Stimulated activated memory B cell treated with anti-CD40 and anti-IgM and Interleukin-4, amounts not matched to agents 10 μg/mL and 1 μg/mL and 100 μg/mL, for 72 hours (primary cell): ENCODE measurements at regions not wholly inside any gene's neighbourhood (a gene's known extent, or its start where the extent isn't known, plus 50 kb on each side); places are given as distances from the start of the nearest gene placed in this dataset.

Source experiments
- ATAC-seq: fragments of 150-1000 bp; cut with Tn5 transposase; 2 replicates; pipeline ENCODE4 v1.10.0; 2021
- H3K27ac Mint-ChIP-seq: one replicate; pipeline ENCODE4 v1.8.0; 2022; ENCODE audit warnings: mild to moderate bottlenecking, mixed read lengths
- H3K27me3 Mint-ChIP-seq: one replicate; pipeline ENCODE4 v1.8.0; 2022; ENCODE audit warnings: mixed read lengths
- H3K36me3 Mint-ChIP-seq: one replicate; pipeline ENCODE4 v1.8.0; 2022; ENCODE audit warnings: mixed read lengths
- H3K4me1 Mint-ChIP-seq: one replicate; pipeline ENCODE4 v1.8.0; 2022; ENCODE audit warnings: mixed read lengths
- H3K4me3 Mint-ChIP-seq: one replicate; pipeline ENCODE4 v1.8.0; 2022; ENCODE audit warnings: mild to moderate bottlenecking, moderate library complexity, mixed read lengths
- H3K9me3 Mint-ChIP-seq: one replicate; pipeline ENCODE4 v1.8.0; 2022; ENCODE audit warnings: mixed read lengths

DNA sequence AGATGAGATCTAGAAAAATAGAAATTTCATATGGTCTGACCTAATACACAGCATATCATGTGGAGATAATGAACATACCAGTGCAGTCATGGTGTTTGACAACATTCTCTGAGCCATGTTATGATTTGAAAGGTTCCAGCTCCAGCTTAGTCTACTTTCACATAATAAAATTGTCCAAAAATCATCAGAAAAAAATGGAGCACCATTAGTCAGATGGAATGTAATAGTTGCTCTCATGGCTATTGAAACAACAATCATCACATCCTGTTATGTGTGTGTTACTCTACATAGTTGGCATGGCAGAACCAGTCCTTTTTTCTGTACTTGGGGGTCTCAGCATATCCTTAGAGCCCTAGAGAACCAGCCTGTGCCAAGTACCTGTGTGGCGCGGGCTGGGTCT is 678.9 kb upstream of the FANCL start:
- Mint-ChIP-seq H3K9me3 (no peaks in the 10 kb centered on the region), H3K27ac (no peak overlapping the region), H3K4me1 (no peaks in the 10 kb centered on the region), H3K4me3 (no peak overlapping the region), H3K36me3 (no peaks in the 10 kb centered on the region), H3K27me3 (peaks cover 9% of the 10 kb centered on the region)
- no peak for ATAC-seq

GRCh38 chr2:58919316-58919715 is 678.2 kb upstream of the FANCL start:
- Mint-ChIP-seq H3K4me1 (no peaks in the 10 kb centered on the region), H3K36me3 (no peaks in the 10 kb centered on the region), H3K27ac (no peak overlapping the region), H3K27me3 (peaks cover 9% of the 10 kb centered on the region), H3K9me3 (no peaks in the 10 kb centered on the region), H3K4me3 (no peak overlapping the region)
- ATAC-seq = no peak

- Mint-ChIP-seq H3K27ac (no peak overlapping the region), H3K27me3 (peaks cover 7% of the 10 kb centered on the region), H3K36me3 (no peaks in the 10 kb centered on the region), H3K4me1 (no peaks in the 10 kb centered on the region), H3K9me3 (no peaks in the 10 kb centered on the region), H3K4me3 (no peak overlapping the region)
- no peak for ATAC-seq
Observed at GRCh38 chr2:58918141-58918540, 677.0 kb upstream of the FANCL start.

GRCh38 chr2:58917596-58917995 is 676.5 kb upstream of the FANCL start:
- Mint-ChIP-seq H3K9me3 (no peaks in the 10 kb centered on the region), H3K36me3 (no peaks in the 10 kb centered on the region), H3K27me3 (peaks cover 2% of the 10 kb centered on the region), H3K4me3 (no peak overlapping the region), H3K27ac (no peak overlapping the region), H3K4me1 (no peaks in the 10 kb centered on the region)
- ATAC-seq = no peak

DNA sequence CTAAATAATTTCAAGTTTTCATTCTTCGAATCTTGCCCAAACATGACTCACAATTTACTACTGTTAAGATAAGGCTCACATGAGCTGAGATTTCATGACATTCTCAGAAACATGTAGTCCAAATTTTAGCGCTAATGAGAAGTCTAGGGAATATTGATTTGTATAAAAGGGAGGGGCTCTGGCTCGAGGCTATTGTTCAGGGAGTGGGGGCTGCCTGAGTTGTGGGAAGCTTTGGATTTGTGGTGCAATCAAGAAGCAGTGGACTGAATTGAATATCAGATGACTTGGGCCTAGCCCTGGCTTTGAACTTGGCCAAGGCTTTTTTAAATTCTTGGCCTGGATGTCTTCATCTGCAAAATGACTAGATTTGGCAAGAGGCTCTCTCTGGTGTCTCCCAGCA is 674.9 kb upstream of the FANCL start:
- no peak for ATAC-seq
- H3K9me3 Mint-ChIP-seq = no peaks in the 10 kb centered on the region
- no peaks in the 10 kb centered on the region for H3K27me3 Mint-ChIP-seq
- H3K4me3 Mint-ChIP-seq = no peak overlapping the region
- no peak overlapping the region for H3K27ac Mint-ChIP-seq
- no peaks in the 10 kb centered on the region for H3K4me1 Mint-ChIP-seq
- H3K36me3 Mint-ChIP-seq = no peaks in the 10 kb centered on the region

DNA sequence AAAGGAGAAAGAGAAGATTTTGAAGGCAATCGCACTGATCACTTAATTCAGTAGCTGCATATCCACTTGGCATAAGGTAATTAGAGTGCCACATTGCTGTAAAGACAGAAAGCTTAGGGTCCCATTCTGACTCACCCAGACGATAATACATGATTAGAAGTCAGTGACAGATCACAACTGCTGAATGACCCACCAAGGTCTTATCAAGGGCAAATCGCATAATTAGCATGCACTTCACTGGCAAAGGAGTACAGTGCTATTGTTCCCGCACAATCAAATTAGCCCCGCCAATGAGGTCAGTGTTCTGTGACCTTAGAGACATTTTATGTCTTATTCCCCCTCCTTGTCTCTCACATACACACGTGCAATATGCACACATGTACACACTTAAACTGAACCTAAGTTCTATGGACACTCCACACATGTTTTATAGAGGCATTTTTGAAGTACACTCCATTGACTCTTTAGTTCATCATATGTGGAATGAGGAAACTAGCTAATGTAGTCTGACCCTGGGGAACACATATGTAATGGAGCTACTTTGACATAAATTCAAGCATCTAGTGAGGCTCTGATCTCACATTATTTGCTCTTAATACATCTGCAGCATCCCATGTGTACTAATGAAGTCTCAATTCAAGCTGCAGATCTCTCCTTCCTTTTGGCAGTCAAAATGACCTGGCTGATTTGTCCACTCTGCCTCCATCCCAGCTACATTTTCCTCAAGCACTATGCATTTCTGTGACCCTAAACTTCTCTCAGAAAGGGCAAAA is 673.8 kb upstream of the FANCL start:
- no peak overlapping the region for H3K27ac Mint-ChIP-seq
- H3K27me3 Mint-ChIP-seq = no peaks in the 10 kb centered on the region
- no peaks in the 10 kb centered on the region for H3K36me3 Mint-ChIP-seq
- H3K9me3 Mint-ChIP-seq = no peaks in the 10 kb centered on the region
- H3K4me3 Mint-ChIP-seq = no peak overlapping the region
- peak; percentile 9 for ATAC-seq
- H3K4me1 Mint-ChIP-seq = no peaks in the 10 kb centered on the region

GRCh38 chr2:58913082-58913726 is 672.1 kb upstream of the FANCL start:
- Mint-ChIP-seq H3K4me1 (no peaks in the 10 kb centered on the region), H3K9me3 (no peaks in the 10 kb centered on the region), H3K27me3 (no peaks in the 10 kb centered on the region), H3K4me3 (no peak overlapping the region), H3K27ac (no peak overlapping the region), H3K36me3 (no peaks in the 10 kb centered on the region)
- ATAC-seq = no peak

- H3K4me1 Mint-ChIP-seq = no peaks in the 10 kb centered on the region
- H3K4me3 Mint-ChIP-seq = no peak overlapping the region
- no peaks in the 10 kb centered on the region for H3K27me3 Mint-ChIP-seq
- no peaks in the 10 kb centered on the region for H3K36me3 Mint-ChIP-seq
- no peaks in the 10 kb centered on the region for H3K9me3 Mint-ChIP-seq
- H3K27ac Mint-ChIP-seq = no peak overlapping the region
- no peak for ATAC-seq
Observed at GRCh38 chr2:58911877-58912276, 670.8 kb upstream of the FANCL start.

DNA sequence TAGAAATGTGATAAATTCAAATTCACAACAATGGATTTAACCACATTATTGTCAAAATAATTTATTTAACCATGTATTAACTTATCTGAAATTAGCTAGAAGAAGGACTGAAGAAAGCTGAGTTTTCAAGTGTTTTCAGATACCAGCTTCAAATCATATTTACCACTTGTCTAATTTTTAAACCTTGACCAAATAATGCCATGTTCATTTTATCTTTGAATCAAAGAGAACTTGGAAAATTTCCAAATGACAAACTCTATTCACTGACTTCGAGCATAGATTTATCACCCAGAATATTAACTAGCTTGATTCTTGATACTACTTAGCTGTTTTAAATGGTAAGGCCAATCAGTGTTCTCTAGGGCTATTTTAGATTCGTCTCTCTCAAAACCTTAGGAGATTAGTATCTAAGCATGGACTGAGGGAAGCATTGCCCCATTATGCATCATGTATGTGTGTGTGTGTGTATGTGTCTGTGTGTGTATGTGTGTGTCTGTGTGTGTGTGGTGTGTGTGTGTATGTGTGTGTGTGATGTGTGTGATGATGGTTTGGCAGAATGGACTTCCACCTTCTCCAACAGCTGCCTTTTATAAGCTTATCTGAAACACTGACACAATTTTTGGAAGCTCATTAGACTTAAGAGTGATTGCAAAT is 667.5 kb upstream of the FANCL start:
- no peak for ATAC-seq
- no peaks in the 10 kb centered on the region for H3K4me1 Mint-ChIP-seq
- no peaks in the 10 kb centered on the region for H3K36me3 Mint-ChIP-seq
- H3K27me3 Mint-ChIP-seq = peaks cover 10% of the 10 kb centered on the region
- no peak overlapping the region for H3K4me3 Mint-ChIP-seq
- H3K9me3 Mint-ChIP-seq = no peaks in the 10 kb centered on the region
- no peak overlapping the region for H3K27ac Mint-ChIP-seq

DNA sequence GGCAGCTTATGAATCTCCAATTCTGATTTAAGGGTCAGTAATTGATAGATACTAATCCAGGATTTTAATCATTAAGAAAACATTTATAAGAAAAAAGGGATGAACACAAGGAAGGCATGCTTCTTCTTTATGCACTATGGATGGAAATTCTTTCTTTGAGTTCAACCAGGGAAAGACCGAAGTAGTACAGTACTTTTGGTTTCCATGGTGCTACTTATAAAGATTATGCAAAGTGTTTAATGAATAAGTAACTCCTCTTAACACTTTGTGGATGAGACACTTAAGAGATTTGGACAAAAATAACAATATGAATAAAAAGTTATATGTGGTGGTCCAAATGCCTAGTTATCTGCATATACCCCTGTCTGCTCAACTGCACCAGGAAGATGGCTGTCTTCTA is 666.5 kb upstream of the FANCL start:
- H3K27me3 Mint-ChIP-seq = peaks cover 10% of the 10 kb centered on the region
- no peak for ATAC-seq
- no peak overlapping the region for H3K4me3 Mint-ChIP-seq
- no peak overlapping the region for H3K27ac Mint-ChIP-seq
- H3K36me3 Mint-ChIP-seq = no peaks in the 10 kb centered on the region
- no peaks in the 10 kb centered on the region for H3K9me3 Mint-ChIP-seq
- no peaks in the 10 kb centered on the region for H3K4me1 Mint-ChIP-seq

- no peaks in the 10 kb centered on the region for H3K36me3 Mint-ChIP-seq
- H3K4me3 Mint-ChIP-seq = no peak overlapping the region
- no peaks in the 10 kb centered on the region for H3K9me3 Mint-ChIP-seq
Observed at GRCh38 chr2:58906081-58906645, 665.0 kb upstream of the FANCL start.

GRCh38 chr2:58904095-58904494 is 663.0 kb upstream of the FANCL start:
- no peak for ATAC-seq
- no peaks in the 10 kb centered on the region for H3K36me3 Mint-ChIP-seq
- peaks cover 36% of the 10 kb centered on the region for H3K27me3 Mint-ChIP-seq
- no peak overlapping the region for H3K4me3 Mint-ChIP-seq
- H3K4me1 Mint-ChIP-seq = no peaks in the 10 kb centered on the region
- H3K9me3 Mint-ChIP-seq = no peaks in the 10 kb centered on the region
- no peak overlapping the region for H3K27ac Mint-ChIP-seq

More at GRCh38 chr2:58906081-58906645, 665.0 kb upstream of the FANCL start:
- Mint-ChIP-seq H3K4me1 (no peaks in the 10 kb centered on the region), H3K27me3 (peaks cover 15% of the 10 kb centered on the region), H3K27ac (no peak overlapping the region)
- ATAC-seq = no peak

DNA sequence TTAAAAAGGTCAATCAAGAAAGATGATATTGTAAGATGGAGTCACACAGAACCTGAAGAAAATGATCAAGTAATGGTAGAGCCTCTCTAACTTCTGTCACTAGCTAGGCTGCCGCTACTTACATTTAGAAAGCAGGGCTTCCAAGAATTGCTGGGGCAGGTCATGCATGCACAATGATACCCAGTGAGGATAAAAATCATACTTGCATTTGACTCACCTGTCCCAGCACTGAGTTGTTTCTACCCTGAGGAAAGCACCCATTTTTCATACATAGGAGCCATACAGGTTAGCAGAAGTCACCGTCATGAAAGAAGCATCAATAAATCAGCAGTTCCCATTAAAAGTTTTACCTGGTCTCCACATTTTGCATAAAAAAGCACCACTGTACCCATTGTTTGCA is 662.3 kb upstream of the FANCL start:
- H3K4me3 Mint-ChIP-seq = no peak overlapping the region
- ATAC-seq = peak; percentile 67

GRCh38 chr2:58900246-58901027 is 659.3 kb upstream of the FANCL start:
- Mint-ChIP-seq H3K36me3 (no peaks in the 10 kb centered on the region), H3K9me3 (no peaks in the 10 kb centered on the region), H3K27ac (no peak overlapping the region), H3K27me3 (peaks cover 54% of the 10 kb centered on the region), H3K4me3 (no peak overlapping the region), H3K4me1 (no peaks in the 10 kb centered on the region)
- no peak for ATAC-seq

More for the DNA sequence above, 662.3 kb upstream of the FANCL start:
- no peaks in the 10 kb centered on the region for H3K9me3 Mint-ChIP-seq
- no peak overlapping the region for H3K27ac Mint-ChIP-seq
- H3K4me1 Mint-ChIP-seq = no peaks in the 10 kb centered on the region
- no peaks in the 10 kb centered on the region for H3K36me3 Mint-ChIP-seq
- peaks cover 38% of the 10 kb centered on the region for H3K27me3 Mint-ChIP-seq

- Mint-ChIP-seq H3K27ac (no peak overlapping the region), H3K36me3 (no peaks in the 10 kb centered on the region), H3K4me3 (no peak overlapping the region), H3K27me3 (peaks cover 54% of the 10 kb centered on the region), H3K9me3 (no peaks in the 10 kb centered on the region), H3K4me1 (no peaks in the 10 kb centered on the region)
- ATAC-seq = no peak
Observed at GRCh38 chr2:58899692-58900091, 658.6 kb upstream of the FANCL start.
